SK-N-SH (cell line): ENCODE measurements at regions not wholly inside any gene's neighbourhood (a gene's known extent, or its start where the extent isn't known, plus 50 kb on each side); places are given as distances from the start of the nearest gene placed in this dataset.

ENCODE experiments used
- CTCF ChIA-PET: fragments of 300-600, 350-600 bp; formaldehyde crosslinking; extraction: SDS; loops from one replicate; lab custom pipeline; 2021; lab: Yijun Ruan, JAX
- POLR2A ChIA-PET: fragments of 350-600 bp; sonication (Branson Sonifier 250); formaldehyde crosslinking; extraction: SDS; loops from one replicate; lab custom pipeline; 2020; ENCODE audit warnings: antibody characterized with exemption, inconsistent platforms; lab: Yijun Ruan, JAX
- DNase-seq: peaks from one replicate; pipeline ENCODE4 v3.0.0; 2012
- H2AFZ ChIP-seq: fragments of 200-600 bp; sonication (generic); 2 replicates; pipeline ENCODE4 v1.8.1; 2016; ENCODE audit warnings: antibody characterized with exemption, mild to moderate bottlenecking, low read depth
- H3F3A ChIP-seq: fragments of 200-600 bp; sonication (generic); replicated peaks from 2 replicates; pipeline ENCODE3; 2016; ENCODE audit warnings: antibody characterized with exemption, mild to moderate bottlenecking; ENCODE audit not compliant: insufficient read depth
- H3K27ac ChIP-seq, 2 experiments: fragments of 200-500 bp in 1 of 2; fragments of 200-600 bp in 1 of 2; sonication (Bioruptor generic) in 1 of 2; sonication (generic), shearing (Covaris generic) in 1 of 2; 2 replicates each; pipeline versions ENCODE4 v1.5.1 to v1.6.1; 2014 to 2016; ENCODE audit warnings: low read depth in 2 of 2, inconsistent platforms in 1 of 2, low read length in 1 of 2, mild to moderate bottlenecking in 1 of 2, mixed read lengths in 1 of 2
- H3K27me3 ChIP-seq: fragments of 200-600 bp; sonication (generic), shearing (Covaris generic); 2 replicates; pipeline ENCODE4 v1.6.1; 2016; ENCODE audit warnings: mixed run types; ENCODE audit not compliant: insufficient read depth
- H3K36me3 ChIP-seq, 2 experiments: fragments of 200-500 bp in 1 of 2; fragments of 200-600 bp in 1 of 2; sonication (Bioruptor generic) in 1 of 2; sonication (generic) in 1 of 2; replicated peaks in 1 of 2; 2 replicates each; pipeline versions ENCODE3 to v1.5.1; 2014 to 2016; ENCODE audit warnings: low read length in 1 of 2, mild to moderate bottlenecking in 1 of 2; ENCODE audit not compliant: insufficient read depth in 2 of 2, control insufficient read depth in 1 of 2
- H3K4me1 ChIP-seq, 2 experiments: fragments of 200-500 bp in 1 of 2; fragments of 200-600 bp in 1 of 2; sonication (Bioruptor generic) in 1 of 2; sonication (generic), shearing (Covaris generic) in 1 of 2; 2 replicates each; pipeline versions ENCODE4 v1.5.1 to v1.6.1; 2014 to 2016; ENCODE audit warnings: low read depth in 1 of 2, low read length in 1 of 2, mixed run types in 1 of 2; ENCODE audit not compliant: insufficient read depth in 2 of 2, control insufficient read depth in 1 of 2
- H3K4me2 ChIP-seq: fragments of 200-600 bp; sonication (generic), shearing (Covaris generic); 2 replicates; pipeline ENCODE4 v1.6.1; 2017; ENCODE audit warnings: mixed run types
- H3K4me3 ChIP-seq, 2 experiments: fragments of 200-500 bp in 1 of 2; fragments of 200-600 bp in 1 of 2; sonication (Bioruptor generic) in 1 of 2; sonication (generic), shearing (Covaris generic) in 1 of 2; 2 replicates each; pipeline versions ENCODE4 v1.5.1 to v1.8.1; 2014 to 2016; ENCODE audit warnings: low read depth in 2 of 2, inconsistent platforms in 1 of 2, low read length in 1 of 2, mild to moderate bottlenecking in 1 of 2, mixed read lengths in 1 of 2, moderate library complexity in 1 of 2
- H3K79me2 ChIP-seq: fragments of 200-600 bp; sonication (generic); 2 replicates; pipeline ENCODE4 v1.8.1; 2017; ENCODE audit warnings: mild to moderate bottlenecking; ENCODE audit not compliant: insufficient read depth
- H3K9ac ChIP-seq: fragments of 200-600 bp; sonication (generic); 2 replicates; pipeline ENCODE4 v1.6.1; 2017; ENCODE audit warnings: mixed run types
- H3K9me2 ChIP-seq: fragments of 200-600 bp; sonication (generic); 2 replicates; pipeline ENCODE4 v1.6.1; 2017; ENCODE audit warnings: mixed run types
- H3K9me3 ChIP-seq: fragments of 200-600 bp; sonication (generic); 2 replicates; pipeline ENCODE4 v1.6.1; 2017; ENCODE audit warnings: mixed run types, mild to moderate bottlenecking, moderate library complexity
- H4K20me1 ChIP-seq: fragments of 200-600 bp; sonication (generic); 2 replicates; pipeline ENCODE4 v1.6.1; 2017; ENCODE audit warnings: mild to moderate bottlenecking, mixed run types; ENCODE audit not compliant: insufficient read depth
- ELF1 ChIP-seq: IDR thresholded peaks from 2 replicates; pipeline ENCODE4 v1.4.0; 2012
- FOXJ3 ChIP-seq: sonication (generic); formaldehyde crosslinking; IDR thresholded peaks from 2 replicates; pipeline ENCODE4 v1.5.1; 2020; ENCODE audit warnings: mild to moderate bottlenecking, missing genetic modification reagents
- GABPA ChIP-seq: IDR thresholded peaks from 2 replicates; pipeline ENCODE4 v1.4.0; 2012; ENCODE audit warnings: low read depth, mild to moderate bottlenecking
- GATA2 ChIP-seq: sonication (generic); formaldehyde crosslinking; IDR thresholded peaks from 2 replicates; pipeline ENCODE4 v1.5.0; 2020; ENCODE audit warnings: mild to moderate bottlenecking, missing genetic modification reagents
- MEF2A ChIP-seq: IDR thresholded peaks from 2 replicates; pipeline ENCODE4 v1.4.0; 2012; ENCODE audit warnings: low read depth, borderline replicate concordance
- RAD21 ChIP-seq: IDR thresholded peaks from 2 replicates; pipeline ENCODE4 v1.6.1; 2012; ENCODE audit warnings: mild to moderate bottlenecking, low read length
- RFX5 ChIP-seq: IDR thresholded peaks from 2 replicates; pipeline ENCODE4 v1.6.1; 2012; ENCODE audit warnings: mild to moderate bottlenecking, improper control_type of control experiment, low read length
- WGBS: methylation state at CpG from one replicate; pipeline ENCODE4 v1.1.6; 2017; ENCODE audit warnings: low lambda C conversion rate; 5-methylcytosine and 5-hydroxymethylcytosine counted together
- TF ChIP-seq, protein P1 (sequence below): fragments of 200-600 bp; sonication (generic); IDR thresholded peaks from 2 replicates; pipeline ENCODE4 v1.6.1; 2017; ENCODE audit warnings: antibody characterized with exemption, mild to moderate bottlenecking, moderate library complexity
- TF ChIP-seq, protein P2 (sequence below): IDR thresholded peaks from 2 replicates; pipeline ENCODE4 v1.4.0; 2012; ENCODE audit warnings: low read depth, borderline replicate concordance

DNA sequence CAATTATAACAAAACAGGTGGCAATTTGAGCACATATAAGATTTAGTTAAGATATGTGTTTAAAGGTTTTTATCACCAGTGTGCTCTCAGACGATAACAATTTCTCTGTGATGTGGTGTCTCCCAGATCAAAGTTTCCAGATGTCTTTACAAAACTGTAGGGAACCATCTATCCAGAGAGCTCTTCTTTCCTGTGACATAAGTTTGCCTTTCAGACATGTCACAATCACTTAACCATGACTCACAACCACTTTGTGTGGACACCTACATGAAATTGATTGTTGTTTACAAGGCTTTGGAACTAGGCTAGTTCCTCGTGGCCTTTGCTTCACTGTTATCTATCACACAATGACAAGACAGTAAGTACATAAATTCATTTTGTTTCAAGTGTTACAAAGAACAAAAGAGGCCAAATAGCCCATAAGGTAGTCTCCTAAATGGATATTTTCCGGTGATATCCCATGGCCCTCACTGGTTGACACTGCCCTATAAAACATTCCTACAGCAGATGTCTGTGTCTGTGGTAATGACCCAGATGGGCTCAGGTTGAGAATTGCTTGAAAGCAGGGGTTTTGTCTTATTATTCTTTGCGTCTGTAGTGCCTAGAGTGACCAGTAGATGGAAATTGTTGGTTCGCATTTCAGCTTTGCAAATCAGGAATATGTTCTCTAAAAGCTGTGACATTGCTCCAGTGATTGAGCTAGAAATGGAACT is 297.8 kb upstream of the FAM241A start:
- no peaks in the 10 kb centered on the region for H3K9me3 ChIP-seq
- 4% methylated on average over 5 of the region's 5 CpGs for WGBS
- DNase-seq: no peak
- H3K36me3 ChIP-seq: no peaks in the 10 kb centered on the region
- H4K20me1 ChIP-seq: no peaks in the 10 kb centered on the region
- no peaks in the 10 kb centered on the region for H3K27me3 ChIP-seq
- peak; percentile 15; the same call in 1 of the 2 replicates for TF ChIP-seq RAD21
- TF ChIP-seq ELF1: no peak
- TF ChIP-seq, protein P1, sequence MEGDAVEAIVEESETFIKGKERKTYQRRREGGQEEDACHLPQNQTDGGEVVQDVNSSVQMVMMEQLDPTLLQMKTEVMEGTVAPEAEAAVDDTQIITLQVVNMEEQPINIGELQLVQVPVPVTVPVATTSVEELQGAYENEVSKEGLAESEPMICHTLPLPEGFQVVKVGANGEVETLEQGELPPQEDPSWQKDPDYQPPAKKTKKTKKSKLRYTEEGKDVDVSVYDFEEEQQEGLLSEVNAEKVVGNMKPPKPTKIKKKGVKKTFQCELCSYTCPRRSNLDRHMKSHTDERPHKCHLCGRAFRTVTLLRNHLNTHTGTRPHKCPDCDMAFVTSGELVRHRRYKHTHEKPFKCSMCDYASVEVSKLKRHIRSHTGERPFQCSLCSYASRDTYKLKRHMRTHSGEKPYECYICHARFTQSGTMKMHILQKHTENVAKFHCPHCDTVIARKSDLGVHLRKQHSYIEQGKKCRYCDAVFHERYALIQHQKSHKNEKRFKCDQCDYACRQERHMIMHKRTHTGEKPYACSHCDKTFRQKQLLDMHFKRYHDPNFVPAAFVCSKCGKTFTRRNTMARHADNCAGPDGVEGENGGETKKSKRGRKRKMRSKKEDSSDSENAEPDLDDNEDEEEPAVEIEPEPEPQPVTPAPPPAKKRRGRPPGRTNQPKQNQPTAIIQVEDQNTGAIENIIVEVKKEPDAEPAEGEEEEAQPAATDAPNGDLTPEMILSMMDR: peak; percentile 50
- TF ChIP-seq MEF2A: no peak
- TF ChIP-seq, all 33 proteins: peak for 2
- no peaks in the 10 kb centered on the region for H3K79me2 ChIP-seq
- no peak overlapping the region for H3K4me3 ChIP-seq
- no peak overlapping the region for H3K4me2 ChIP-seq
- H2AFZ ChIP-seq: no peak overlapping the region
- no peak overlapping the region for H3K27ac ChIP-seq
- no peaks in the 10 kb centered on the region for H3K9me2 ChIP-seq
- H3K4me1 ChIP-seq: no peaks in the 10 kb centered on the region
- no peak overlapping the region for H3K9ac ChIP-seq
- ChIA-PET POLR2A (no interaction called here), CTCF (interaction anchor here (0.7 to 1.9 kb wide), 7 partner anchors 9 to 184 kb away, joined by 3 to 8 read pairs (median 3); no protein-coding TSS in a partner anchor)
- H3F3A ChIP-seq: no peaks in the 10 kb centered on the region

DNA sequence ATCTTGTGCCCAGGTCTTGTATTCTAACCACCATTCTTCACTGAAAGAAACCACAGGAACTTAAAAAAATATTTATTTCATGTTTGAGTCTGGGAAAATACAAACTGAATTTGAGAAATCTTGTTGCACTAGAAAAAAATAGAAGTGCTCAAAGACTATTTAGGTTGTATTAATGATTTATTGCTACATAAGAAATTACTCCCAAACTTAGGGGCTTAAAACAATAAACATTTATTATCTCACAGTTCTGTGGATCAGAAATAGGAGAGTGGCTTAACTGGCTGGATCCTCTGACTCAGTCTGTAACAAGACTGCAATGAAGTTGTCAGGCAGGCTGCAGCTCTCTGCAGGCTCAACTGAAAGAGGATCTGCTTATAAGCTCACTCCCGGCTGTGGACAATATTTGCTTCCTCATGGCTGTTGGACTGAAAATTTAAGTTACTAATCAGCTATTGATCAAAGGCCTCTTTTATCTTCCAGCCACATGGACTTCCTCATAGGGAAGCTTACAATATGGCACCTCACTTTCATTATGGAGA is 295.4 kb upstream of the FAM241A start:
- Histone ChIP-seq H3K4me3 (no peak overlapping the region), H3K27ac (no peak overlapping the region), H2AFZ (no peak overlapping the region), H4K20me1 (no peaks in the 10 kb centered on the region), H3K9ac (no peak overlapping the region), H3K36me3 (no peaks in the 10 kb centered on the region), H3K4me1 (no peaks in the 10 kb centered on the region), H3K27me3 (no peaks in the 10 kb centered on the region), H3K9me2 (no peaks in the 10 kb centered on the region), H3K9me3 (no peaks in the 10 kb centered on the region), H3K4me2 (no peak overlapping the region), H3F3A (no peaks in the 10 kb centered on the region), H3K79me2 (no peaks in the 10 kb centered on the region)
- TF ChIP-seq, protein P2, sequence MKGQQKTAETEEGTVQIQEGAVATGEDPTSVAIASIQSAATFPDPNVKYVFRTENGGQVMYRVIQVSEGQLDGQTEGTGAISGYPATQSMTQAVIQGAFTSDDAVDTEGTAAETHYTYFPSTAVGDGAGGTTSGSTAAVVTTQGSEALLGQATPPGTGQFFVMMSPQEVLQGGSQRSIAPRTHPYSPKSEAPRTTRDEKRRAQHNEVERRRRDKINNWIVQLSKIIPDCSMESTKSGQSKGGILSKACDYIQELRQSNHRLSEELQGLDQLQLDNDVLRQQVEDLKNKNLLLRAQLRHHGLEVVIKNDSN: no peak
- TF ChIP-seq GABPA (no peak), GATA2 (CRISPR knock-in tag) (no peak), FOXJ3 (CRISPR knock-in tag) (no peak), RFX5 (no peak)
- DNase-seq: no peak
- WGBS: 0% methylated on average over 1 of the region's 1 CpG
- POLR2A ChIA-PET: no interaction called here
- CTCF ChIA-PET: interaction anchor here (1.5 kb wide), 1 partner anchor 10 kb away, joined by 4 read pairs; no protein-coding TSS in a partner anchor
